Prostate gland (tissue), 2 donors: ENCODE measurements at regions not wholly inside any gene's neighbourhood (a gene's known extent, or its start where the extent isn't known, plus 50 kb on each side); places are given as distances from the start of the nearest gene placed in this dataset.

Experiments used
- DNase-seq: peaks from one replicate; pipeline ENCODE4 v3.0.0-alpha.2; 2019; ENCODE audit warnings: low spot score
- H3K27ac ChIP-seq, 2 donors: fragments of 200-600 bp; sonication (generic); 2 replicates each; pipeline ENCODE4 v1.5.1; 2017 to 2019
- H3K27me3 ChIP-seq: fragments of 200-600 bp; sonication (generic); replicated peaks from 2 replicates; pipeline ENCODE4 v1.5.1; 2019; ENCODE audit not compliant: insufficient read depth
- H3K36me3 ChIP-seq, 2 donors: fragments of 200-600 bp; sonication (generic); 1 replicate in 1 of 2; 2 replicates in 1 of 2; pipeline versions ENCODE4 v1.5.1 to v1.8.1; 2017 to 2019
- H3K4me1 ChIP-seq: fragments of 200-600 bp; sonication (generic); replicated peaks from 2 replicates; pipeline ENCODE4 v1.5.1; 2019
- H3K4me3 ChIP-seq, 2 donors: fragments of 200-600 bp; sonication (generic); 2 replicates each; pipeline ENCODE4 v1.5.1; 2017 to 2019
- H3K9me3 ChIP-seq: fragments of 200-600 bp; sonication (generic); 2 replicates; pipeline ENCODE4 v1.5.1; 2017
- POLR2A ChIP-seq: fragments of 450-650 bp; IDR thresholded peaks from one replicate; pipeline ENCODE4 v1.6.1; 2016; ENCODE audit warnings: antibody characterized with exemption, mild to moderate bottlenecking
- POLR2AphosphoS5 ChIP-seq: sonication (generic); formaldehyde crosslinking; IDR thresholded peaks from one replicate; pipeline ENCODE4 v1.6.1; 2017; ENCODE audit warnings: antibody characterized with exemption
- WGBS: methylation state at CpG from one replicate; pipeline ENCODE4 v1.1.5; 2018; 5-methylcytosine and 5-hydroxymethylcytosine counted together
- intact Hi-C: fragments of 100-400 bp; cut with DNase I; formaldehyde crosslinking; loops from one replicate; pipeline ENCODE4 v1.14.2; 2022
- TF ChIP-seq, protein P1 (sequence below), 4 experiments: fragments of 200-600 bp in 2 of 4; fragments of 450-650 bp in 2 of 4; sonication (generic) in 2 of 4; IDR thresholded peaks; 1 replicate in 3 of 4; 2 replicates in 1 of 4; pipeline ENCODE4 v1.5.1; 2016 to 2019; ENCODE audit warnings: antibody characterized with exemption in 4 of 4, mild to moderate bottlenecking in 2 of 4, moderate library complexity in 2 of 4

DNA sequence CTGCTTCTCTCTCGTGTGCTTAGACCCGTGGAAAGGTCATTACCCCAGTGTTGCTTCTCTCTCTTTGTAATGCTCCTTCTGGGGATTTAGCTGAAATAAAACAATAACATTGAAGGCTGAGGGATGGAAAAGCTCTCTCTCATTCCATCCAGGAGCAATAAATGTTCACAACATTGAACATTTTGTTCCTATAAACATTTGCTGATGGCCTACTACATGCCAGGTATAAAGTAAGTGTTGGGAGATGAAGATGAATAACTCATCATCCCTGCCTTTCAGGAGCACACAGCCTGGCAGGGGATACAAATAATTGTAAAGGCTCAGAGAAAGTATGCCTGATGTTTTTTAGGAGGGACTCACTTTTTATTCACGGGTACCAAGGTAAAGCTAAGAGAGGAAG lies 158.1 kb downstream of the KDR start:
- Histone ChIP-seq H3K4me1 (no peaks in the 10 kb centered on the region), H3K27me3 (no peaks in the 10 kb centered on the region), H3K9me3 (no peaks in the 10 kb centered on the region), H3K4me3 (no peak overlapping the region), H3K36me3 (no peaks in the 10 kb centered on the region), H3K27ac (no peak overlapping the region)
- intact Hi-C loops = loop anchor here (10.0 kb wide), 2 partner anchors 182 to 588 kb away; no protein-coding TSS in a partner anchor
- no peak for DNase-seq
- TF ChIP-seq, protein P1, sequence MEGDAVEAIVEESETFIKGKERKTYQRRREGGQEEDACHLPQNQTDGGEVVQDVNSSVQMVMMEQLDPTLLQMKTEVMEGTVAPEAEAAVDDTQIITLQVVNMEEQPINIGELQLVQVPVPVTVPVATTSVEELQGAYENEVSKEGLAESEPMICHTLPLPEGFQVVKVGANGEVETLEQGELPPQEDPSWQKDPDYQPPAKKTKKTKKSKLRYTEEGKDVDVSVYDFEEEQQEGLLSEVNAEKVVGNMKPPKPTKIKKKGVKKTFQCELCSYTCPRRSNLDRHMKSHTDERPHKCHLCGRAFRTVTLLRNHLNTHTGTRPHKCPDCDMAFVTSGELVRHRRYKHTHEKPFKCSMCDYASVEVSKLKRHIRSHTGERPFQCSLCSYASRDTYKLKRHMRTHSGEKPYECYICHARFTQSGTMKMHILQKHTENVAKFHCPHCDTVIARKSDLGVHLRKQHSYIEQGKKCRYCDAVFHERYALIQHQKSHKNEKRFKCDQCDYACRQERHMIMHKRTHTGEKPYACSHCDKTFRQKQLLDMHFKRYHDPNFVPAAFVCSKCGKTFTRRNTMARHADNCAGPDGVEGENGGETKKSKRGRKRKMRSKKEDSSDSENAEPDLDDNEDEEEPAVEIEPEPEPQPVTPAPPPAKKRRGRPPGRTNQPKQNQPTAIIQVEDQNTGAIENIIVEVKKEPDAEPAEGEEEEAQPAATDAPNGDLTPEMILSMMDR (IDR thresholded peaks at IDR 0.05) = no peak
- peak; percentile 38 for TF ChIP-seq POLR2AphosphoS5
- WGBS = 34% methylated on average over 3 of the region's 3 CpGs

DNA sequence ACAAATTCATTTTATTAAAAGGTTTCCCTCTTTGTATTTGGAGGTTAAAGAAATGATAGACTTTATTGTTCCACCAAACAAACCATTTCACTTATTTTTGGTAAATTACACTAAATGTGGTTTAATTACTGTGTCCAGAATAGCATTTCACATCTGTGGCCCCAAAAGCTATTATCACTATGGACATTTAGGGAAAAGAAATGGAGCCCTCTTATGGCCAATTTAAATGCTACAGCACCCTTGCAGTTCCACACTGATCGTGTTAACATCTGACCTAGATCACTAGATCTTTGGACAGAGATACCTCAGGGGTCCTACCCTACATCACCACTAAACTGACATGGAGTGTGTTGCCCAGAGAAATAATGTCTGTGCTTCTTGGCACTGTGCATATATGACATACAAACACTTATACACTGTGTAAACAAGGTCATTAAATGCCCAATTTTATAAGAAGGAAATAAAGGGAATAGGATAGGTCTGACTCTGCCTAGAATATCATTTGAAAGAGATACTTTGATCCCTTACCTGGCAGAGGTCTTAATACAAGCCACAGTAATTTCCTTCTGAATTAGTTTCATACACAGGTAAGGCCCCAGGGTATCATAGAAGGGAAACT lies 163.9 kb downstream of the KDR start:
- no peak for TF ChIP-seq POLR2AphosphoS5
- TF ChIP-seq, protein P1 (IDR thresholded peaks at IDR 0.05) = peak in 3 of 4 experiments; percentile 18 to 49 (median 42)
- WGBS = 0% methylated on average over 1 of the region's 1 CpG
- Histone ChIP-seq H3K4me1 (no peaks in the 10 kb centered on the region), H3K27me3 (no peaks in the 10 kb centered on the region), H3K9me3 (no peaks in the 10 kb centered on the region), H3K27ac (no peak overlapping the region), H3K4me3 (no peak overlapping the region), H3K36me3 (no peaks in the 10 kb centered on the region)
- DNase-seq = no peak
- intact Hi-C loops = loop anchor here (5.0 to 10.0 kb wide), 3 partner anchors 177 to 639 kb away; no protein-coding TSS in a partner anchor

DNA sequence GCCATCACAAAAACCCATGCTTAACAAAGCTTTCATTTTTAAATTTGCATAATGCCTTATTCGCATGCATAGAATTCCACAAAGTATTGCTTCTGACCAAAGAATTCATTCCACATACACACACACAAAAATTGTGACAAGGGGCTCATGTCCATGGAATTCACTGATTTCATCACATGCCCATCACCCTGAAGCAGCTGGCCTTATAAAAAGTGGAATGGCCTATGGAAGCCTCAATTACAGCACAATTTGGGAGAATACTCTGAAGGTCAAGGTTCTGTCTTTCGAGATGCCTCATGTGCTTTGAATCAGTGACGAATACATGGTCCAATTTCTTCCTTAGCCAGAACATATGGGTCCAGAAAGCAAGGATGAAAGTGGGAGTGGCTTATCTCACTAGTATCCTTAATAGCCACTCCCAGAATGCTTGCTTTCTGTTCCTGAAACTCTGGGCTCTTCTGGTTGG lies 165.7 kb downstream of the KDR start:
- TF ChIP-seq POLR2AphosphoS5 = no peak
- H3K4me1 ChIP-seq = no peaks in the 10 kb centered on the region
- H3K27me3 ChIP-seq = no peaks in the 10 kb centered on the region
- no peaks in the 10 kb centered on the region for H3K9me3 ChIP-seq
- H3K4me3 ChIP-seq = no peak overlapping the region
- 86% methylated on average over 3 of the region's 3 CpGs for WGBS
- DNase-seq = no peak
- H3K36me3 ChIP-seq = no peaks in the 10 kb centered on the region
- intact Hi-C loops = loop anchor here (5.0 to 10.0 kb wide), 5 partner anchors 105 to 637 kb away; no protein-coding TSS in a partner anchor
- H3K27ac ChIP-seq = no peak overlapping the region

DNA sequence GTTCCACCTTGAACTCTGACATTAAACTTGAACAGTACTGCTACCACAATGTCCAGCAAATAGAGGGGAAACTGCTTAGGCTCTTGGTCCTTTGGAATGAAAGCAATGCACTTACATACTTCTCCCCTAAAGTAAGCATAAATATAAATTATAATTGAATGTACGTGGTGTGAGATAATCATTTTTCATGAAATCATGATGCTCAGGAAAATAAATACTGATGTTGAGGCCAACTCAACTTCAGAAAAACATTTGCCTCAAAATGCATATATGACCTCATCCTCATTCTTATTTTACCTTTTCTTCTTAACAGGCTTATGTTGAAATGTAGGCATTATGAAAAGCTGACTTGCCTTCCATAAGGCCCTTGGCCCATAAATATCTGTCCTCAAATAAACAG lies 166.3 kb downstream of the KDR start:
- intact Hi-C loops = loop anchor here (10.0 kb wide), 2 partner anchors 104 to 294 kb away; no protein-coding TSS in a partner anchor
- no peak for DNase-seq
- Histone ChIP-seq H3K27me3 (no peaks in the 10 kb centered on the region), H3K9me3 (no peaks in the 10 kb centered on the region), H3K4me3 (no peak overlapping the region), H3K36me3 (no peaks in the 10 kb centered on the region), H3K4me1 (no peaks in the 10 kb centered on the region), H3K27ac (no peak overlapping the region)
- TF ChIP-seq, protein P1 (IDR thresholded peaks at IDR 0.05) = no peak
- TF ChIP-seq POLR2A (no peak), POLR2AphosphoS5 (no peak)
- 95% methylated on average over 1 of the region's 1 CpG for WGBS

DNA sequence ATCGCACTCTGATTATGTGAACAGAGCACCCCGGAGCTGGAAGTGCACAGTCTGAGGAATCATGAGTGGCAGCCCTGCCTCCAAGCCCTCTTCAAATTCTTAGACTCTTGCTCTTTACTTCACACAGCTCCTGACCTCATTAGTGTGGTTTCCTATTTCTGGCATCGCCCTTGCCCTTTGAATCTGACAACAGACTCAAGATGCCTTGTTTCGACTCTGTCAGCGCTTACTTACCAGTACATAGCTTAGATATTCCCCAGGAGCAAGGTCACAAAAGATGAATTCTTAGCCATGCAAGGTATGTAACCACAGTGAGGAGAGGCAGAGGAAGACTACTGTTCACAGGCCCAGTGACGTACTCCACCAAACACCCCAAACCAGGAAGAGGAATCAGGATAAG lies 167.2 kb downstream of the KDR start:
- no peak for DNase-seq
- Histone ChIP-seq H3K27ac (no peak overlapping the region), H3K27me3 (no peaks in the 10 kb centered on the region), H3K4me1 (no peaks in the 10 kb centered on the region), H3K4me3 (no peak overlapping the region), H3K36me3 (no peaks in the 10 kb centered on the region), H3K9me3 (no peaks in the 10 kb centered on the region)
- WGBS = 94% methylated on average over 6 of the region's 6 CpGs
- no peak for TF ChIP-seq POLR2A
- TF ChIP-seq, protein P1 (IDR thresholded peaks at IDR 0.05) = no peak
- TF ChIP-seq POLR2AphosphoS5 = no peak
- intact Hi-C loops = loop anchor here (10.0 kb wide), 2 partner anchors 103 to 293 kb away; no protein-coding TSS in a partner anchor
